Right atrium auricular region (tissue), 2 donors: ENCODE measurements at regions not wholly inside any gene's neighbourhood (a gene's known extent, or its start where the extent isn't known, plus 50 kb on each side); places are given as distances from the start of the nearest gene placed in this dataset.

Source experiments
- DNase-seq: peaks from one replicate; pipeline ENCODE4 v3.0.0-alpha.2; 2019; ENCODE audit warnings: low spot score
- H3K27ac ChIP-seq, 2 donors: fragments of 200-600 bp; sonication (generic); 1 replicate in 1 of 2; 2 replicates in 1 of 2; pipeline ENCODE4 v1.5.1; 2016 to 2019
- H3K27me3 ChIP-seq, 2 donors: fragments of 200-600 bp; sonication (generic); one replicate each; pipeline versions ENCODE4 v1.5.1 to v1.6.0; 2017 to 2019
- H3K36me3 ChIP-seq: fragments of 200-600 bp; sonication (generic); one replicate; pipeline ENCODE4 v1.5.1; 2016
- H3K4me1 ChIP-seq, 2 donors: fragments of 200-600 bp; sonication (generic); one replicate each; pipeline versions ENCODE4 v1.5.1 to v1.6.0; 2017 to 2019
- H3K4me3 ChIP-seq, 2 donors: fragments of 200-600 bp; sonication (generic); 1 replicate in 1 of 2; 2 replicates in 1 of 2; pipeline ENCODE4 v1.5.1; 2017 to 2019; ENCODE audit warnings: mild to moderate bottlenecking in 1 of 2, moderate library complexity in 1 of 2
- H3K9me3 ChIP-seq, 2 donors: fragments of 200-600 bp; sonication (generic); one replicate each; pipeline ENCODE4 v1.5.1; 2019
- TF ChIP-seq, protein P1 (sequence below), 2 donors: fragments of 200-600 bp; sonication (generic); IDR thresholded peaks; one replicate each; pipeline ENCODE4 v1.5.1; 2019; ENCODE audit warnings: antibody characterized with exemption in 2 of 2

DNA sequence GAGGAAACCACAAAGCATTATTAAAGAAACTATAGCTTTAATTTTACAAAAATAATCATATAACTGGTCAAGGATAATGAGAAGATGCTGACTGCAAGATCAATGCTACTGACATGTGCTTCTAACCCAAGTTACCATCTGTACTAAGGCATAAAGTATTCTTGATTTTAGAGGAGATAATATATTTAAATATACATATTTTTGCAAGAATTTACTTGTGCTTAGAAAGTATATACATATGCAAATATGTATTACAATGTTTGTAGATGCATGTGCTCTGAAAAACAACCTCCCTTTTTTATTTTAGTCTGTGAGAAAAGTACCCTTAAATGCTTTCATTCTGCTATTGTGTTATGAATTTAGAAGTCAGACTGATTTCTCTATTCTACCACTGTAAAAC is 740.7 kb upstream of the SLIT2 start:
- no peaks in the 10 kb centered on the region for H3K27me3 ChIP-seq
- H3K36me3 ChIP-seq: no peaks in the 10 kb centered on the region
- no peak overlapping the region for H3K4me3 ChIP-seq
- H3K9me3 ChIP-seq: no peaks in the 10 kb centered on the region
- DNase-seq: no peak
- TF ChIP-seq, protein P1, sequence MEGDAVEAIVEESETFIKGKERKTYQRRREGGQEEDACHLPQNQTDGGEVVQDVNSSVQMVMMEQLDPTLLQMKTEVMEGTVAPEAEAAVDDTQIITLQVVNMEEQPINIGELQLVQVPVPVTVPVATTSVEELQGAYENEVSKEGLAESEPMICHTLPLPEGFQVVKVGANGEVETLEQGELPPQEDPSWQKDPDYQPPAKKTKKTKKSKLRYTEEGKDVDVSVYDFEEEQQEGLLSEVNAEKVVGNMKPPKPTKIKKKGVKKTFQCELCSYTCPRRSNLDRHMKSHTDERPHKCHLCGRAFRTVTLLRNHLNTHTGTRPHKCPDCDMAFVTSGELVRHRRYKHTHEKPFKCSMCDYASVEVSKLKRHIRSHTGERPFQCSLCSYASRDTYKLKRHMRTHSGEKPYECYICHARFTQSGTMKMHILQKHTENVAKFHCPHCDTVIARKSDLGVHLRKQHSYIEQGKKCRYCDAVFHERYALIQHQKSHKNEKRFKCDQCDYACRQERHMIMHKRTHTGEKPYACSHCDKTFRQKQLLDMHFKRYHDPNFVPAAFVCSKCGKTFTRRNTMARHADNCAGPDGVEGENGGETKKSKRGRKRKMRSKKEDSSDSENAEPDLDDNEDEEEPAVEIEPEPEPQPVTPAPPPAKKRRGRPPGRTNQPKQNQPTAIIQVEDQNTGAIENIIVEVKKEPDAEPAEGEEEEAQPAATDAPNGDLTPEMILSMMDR (IDR thresholded peaks at IDR 0.05): no peak
- H3K4me1 ChIP-seq: no peaks in the 10 kb centered on the region
- no peak overlapping the region for H3K27ac ChIP-seq

- H3K4me1 ChIP-seq: no peaks in the 10 kb centered on the region
- H3K36me3 ChIP-seq: no peaks in the 10 kb centered on the region
- TF ChIP-seq, protein P1 (IDR thresholded peaks at IDR 0.05): no peak
- no peak overlapping the region for H3K4me3 ChIP-seq
- DNase-seq: no peak
- no peak overlapping the region for H3K27ac ChIP-seq
- no peaks in the 10 kb centered on the region for H3K9me3 ChIP-seq
- no peaks in the 10 kb centered on the region for H3K27me3 ChIP-seq
Measured at GRCh38 chr4:19508442-19508841, 743.3 kb upstream of the SLIT2 start.

DNA sequence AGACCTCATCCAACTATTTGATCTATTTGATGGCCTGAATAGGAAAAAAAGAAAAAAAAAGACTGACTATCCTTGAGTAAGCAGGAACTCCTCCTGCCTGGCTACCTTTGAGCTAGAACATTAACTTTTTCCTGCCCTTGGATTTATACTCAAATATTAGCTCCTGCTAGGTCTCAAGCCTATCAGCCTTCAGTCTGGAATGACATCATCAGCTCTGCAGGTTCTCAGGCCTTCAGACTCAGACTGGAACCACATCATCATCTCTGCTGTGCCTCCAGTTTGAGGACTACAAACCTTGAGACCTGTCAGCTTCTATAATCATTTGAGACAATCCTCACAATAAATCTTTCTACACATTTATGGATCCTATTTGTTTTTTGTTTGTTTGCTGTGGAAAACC is 754.0 kb upstream of the SLIT2 start:
- Histone ChIP-seq H3K27me3 (no peaks in the 10 kb centered on the region), H3K4me3 (no peak overlapping the region), H3K36me3 (no peaks in the 10 kb centered on the region), H3K27ac (no peak overlapping the region), H3K9me3 (no peaks in the 10 kb centered on the region), H3K4me1 (no peaks in the 10 kb centered on the region)
- TF ChIP-seq, protein P1 (IDR thresholded peaks at IDR 0.05): no peak
- no peak for DNase-seq

GRCh38 chr4:19496756-19497155 is 754.9 kb upstream of the SLIT2 start:
- Histone ChIP-seq H3K4me3 (no peak overlapping the region), H3K27ac (no peak overlapping the region), H3K4me1 (no peaks in the 10 kb centered on the region), H3K27me3 (no peaks in the 10 kb centered on the region), H3K36me3 (no peaks in the 10 kb centered on the region), H3K9me3 (no peaks in the 10 kb centered on the region)
- DNase-seq: no peak
- TF ChIP-seq, protein P1 (IDR thresholded peaks at IDR 0.05): no peak

DNA sequence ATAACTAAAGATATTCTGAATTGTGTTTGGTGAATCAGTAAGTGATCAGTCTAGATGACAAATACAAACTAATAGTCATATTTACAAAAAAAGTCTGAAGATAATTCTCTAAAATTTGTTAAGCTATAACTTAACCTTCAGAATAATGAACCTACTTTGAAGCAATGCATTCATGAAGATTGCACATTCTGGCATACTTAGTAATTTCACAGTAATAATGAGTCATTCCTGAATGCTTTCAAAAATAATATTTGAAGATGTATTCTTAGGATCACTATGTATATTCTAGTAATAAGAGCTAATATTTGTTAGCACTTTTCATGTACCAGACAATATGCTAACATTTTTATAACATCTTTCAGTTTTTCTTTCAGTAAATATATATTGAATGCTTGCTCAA is 756.7 kb upstream of the SLIT2 start:
- H3K4me1 ChIP-seq: no peaks in the 10 kb centered on the region
- no peak for DNase-seq
- no peak overlapping the region for H3K27ac ChIP-seq
- TF ChIP-seq, protein P1 (IDR thresholded peaks at IDR 0.05): no peak
- no peaks in the 10 kb centered on the region for H3K36me3 ChIP-seq
- no peaks in the 10 kb centered on the region for H3K9me3 ChIP-seq
- H3K27me3 ChIP-seq: no peaks in the 10 kb centered on the region
- no peak overlapping the region for H3K4me3 ChIP-seq

DNA sequence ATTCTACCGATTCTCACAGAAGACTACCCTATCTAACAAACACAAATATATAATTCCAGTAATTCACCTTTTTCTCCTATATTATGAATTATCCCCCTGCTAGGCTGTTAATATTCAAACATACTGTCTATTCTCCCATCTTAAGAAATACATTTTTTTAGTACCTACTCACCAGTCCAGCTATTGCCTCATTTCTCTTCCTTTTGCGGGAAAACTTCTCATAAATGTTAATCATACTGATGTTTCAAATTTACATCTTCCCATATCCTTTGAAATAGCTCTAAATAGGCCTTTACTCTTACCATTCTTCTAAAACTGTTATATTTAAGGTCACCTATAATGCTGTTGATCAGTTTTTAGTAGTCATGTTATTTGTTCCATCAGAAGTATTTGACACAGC is 759.1 kb upstream of the SLIT2 start:
- H3K4me1 ChIP-seq: no peaks in the 10 kb centered on the region
- TF ChIP-seq, protein P1 (IDR thresholded peaks at IDR 0.05): no peak
- no peak overlapping the region for H3K4me3 ChIP-seq
- H3K36me3 ChIP-seq: no peaks in the 10 kb centered on the region
- H3K27ac ChIP-seq: no peak overlapping the region
- H3K9me3 ChIP-seq: no peaks in the 10 kb centered on the region
- H3K27me3 ChIP-seq: no peaks in the 10 kb centered on the region
- no peak for DNase-seq
